Breast epithelium (tissue), 3 donors: ENCODE measurements at regions not wholly inside any gene's neighbourhood (a gene's known extent, or its start where the extent isn't known, plus 50 kb on each side); places are given as distances from the start of the nearest gene placed in this dataset.

ENCODE experiments used
- POLR2A ChIP-seq: fragments of 450-650 bp; IDR thresholded peaks from one replicate; pipeline ENCODE4 v1.6.1; 2016; ENCODE audit warnings: antibody characterized with exemption, mild to moderate bottlenecking, moderate library complexity
- TF ChIP-seq, protein P1 (sequence below), 3 donors: fragments of 450-650 bp; IDR thresholded peaks; one replicate each; pipeline ENCODE4 v1.5.1; 2016 to 2017; ENCODE audit warnings: antibody characterized with exemption in 3 of 3, mild to moderate bottlenecking in 3 of 3, moderate library complexity in 3 of 3

DNA sequence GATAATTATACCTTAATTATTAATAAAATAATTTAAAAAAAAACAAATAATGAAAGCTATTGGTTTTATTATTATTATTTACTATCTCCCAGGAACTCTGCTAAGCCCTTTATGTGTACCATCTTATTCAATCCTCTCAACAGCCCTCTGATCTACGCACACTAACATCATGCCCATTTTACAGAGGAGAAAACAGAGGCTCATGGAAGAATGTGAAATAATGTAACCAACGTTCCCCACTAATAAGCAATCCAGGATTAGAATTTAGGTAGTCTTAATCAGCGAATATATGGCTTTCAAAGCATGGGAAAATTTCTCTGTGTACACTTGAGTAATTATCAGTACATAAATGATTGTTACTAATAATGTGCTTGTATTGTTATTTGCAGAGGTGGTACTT lies 89.0 kb downstream of the MAFB start:
- TF ChIP-seq, protein P1, sequence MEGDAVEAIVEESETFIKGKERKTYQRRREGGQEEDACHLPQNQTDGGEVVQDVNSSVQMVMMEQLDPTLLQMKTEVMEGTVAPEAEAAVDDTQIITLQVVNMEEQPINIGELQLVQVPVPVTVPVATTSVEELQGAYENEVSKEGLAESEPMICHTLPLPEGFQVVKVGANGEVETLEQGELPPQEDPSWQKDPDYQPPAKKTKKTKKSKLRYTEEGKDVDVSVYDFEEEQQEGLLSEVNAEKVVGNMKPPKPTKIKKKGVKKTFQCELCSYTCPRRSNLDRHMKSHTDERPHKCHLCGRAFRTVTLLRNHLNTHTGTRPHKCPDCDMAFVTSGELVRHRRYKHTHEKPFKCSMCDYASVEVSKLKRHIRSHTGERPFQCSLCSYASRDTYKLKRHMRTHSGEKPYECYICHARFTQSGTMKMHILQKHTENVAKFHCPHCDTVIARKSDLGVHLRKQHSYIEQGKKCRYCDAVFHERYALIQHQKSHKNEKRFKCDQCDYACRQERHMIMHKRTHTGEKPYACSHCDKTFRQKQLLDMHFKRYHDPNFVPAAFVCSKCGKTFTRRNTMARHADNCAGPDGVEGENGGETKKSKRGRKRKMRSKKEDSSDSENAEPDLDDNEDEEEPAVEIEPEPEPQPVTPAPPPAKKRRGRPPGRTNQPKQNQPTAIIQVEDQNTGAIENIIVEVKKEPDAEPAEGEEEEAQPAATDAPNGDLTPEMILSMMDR (IDR thresholded peaks at IDR 0.05): no peak
- TF ChIP-seq POLR2A: no peak
